ENCODE measurements at regions not wholly inside any gene's neighbourhood (a gene's known extent, or its start where the extent isn't known, plus 50 kb on each side); places are given as distances from the start of the nearest gene placed in this dataset.

- no peaks in the 10 kb centered on the region for H3K27me3 ChIP-seq (ENCODE audit: control insufficient read depth, insufficient read depth, low read length)
- H3K4me1 ChIP-seq (ENCODE audit: control insufficient read depth, low read depth, low read length), result peaks cover 17% of the 10 kb centered on the region
- no peak overlapping the region for H3K27ac ChIP-seq (ENCODE audit: low read length)
- H3K36me3 ChIP-seq (ENCODE audit: control insufficient read depth, low read depth, low read length), result no peaks in the 10 kb centered on the region
- H3K9ac ChIP-seq (ENCODE audit: low read length), result no peak overlapping the region
- no peaks in the 10 kb centered on the region for H3K9me3 ChIP-seq (ENCODE audit: control insufficient read depth, low read depth, low read length)
- H3K4me3 ChIP-seq (ENCODE audit: low read length), result no peak overlapping the region
These were observed 1297.2 kb upstream of the WWC1 start for GRCh38 chr5:166994226-166994625.

DNA sequence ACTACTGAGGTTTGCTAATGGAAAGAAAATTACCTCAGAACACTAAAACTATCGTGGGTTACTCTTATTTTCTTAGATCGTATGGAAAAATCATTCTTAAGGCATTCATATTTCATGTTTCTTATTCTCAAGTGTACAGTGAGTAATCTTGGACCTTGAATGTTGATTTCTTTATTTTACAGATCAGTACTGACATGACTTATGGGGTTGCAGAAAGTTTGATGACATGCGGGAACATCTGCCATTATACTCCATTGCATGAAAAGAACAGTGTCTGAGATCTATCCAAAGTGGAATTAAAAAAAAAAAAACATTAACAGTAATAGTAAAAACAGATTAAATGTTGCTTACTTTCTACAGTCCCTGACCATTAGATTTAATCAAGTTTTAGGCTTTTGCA, 1290.2 kb upstream of the WWC1 start:
- Histone ChIP-seq H3K27me3 (ENCODE audit: control insufficient read depth, insufficient read depth, low read length) (no peaks in the 10 kb centered on the region), H3K4me3 (ENCODE audit: low read length) (no peak overlapping the region), H3K9me3 (ENCODE audit: control insufficient read depth, low read depth, low read length) (no peaks in the 10 kb centered on the region), H3K4me1 (ENCODE audit: control insufficient read depth, low read depth, low read length) (peaks cover 10% of the 10 kb centered on the region), H3K36me3 (ENCODE audit: control insufficient read depth, low read depth, low read length) (no peaks in the 10 kb centered on the region), H3K9ac (ENCODE audit: low read length) (no peak overlapping the region), H3K27ac (ENCODE audit: low read length) (no peak overlapping the region)

DNA sequence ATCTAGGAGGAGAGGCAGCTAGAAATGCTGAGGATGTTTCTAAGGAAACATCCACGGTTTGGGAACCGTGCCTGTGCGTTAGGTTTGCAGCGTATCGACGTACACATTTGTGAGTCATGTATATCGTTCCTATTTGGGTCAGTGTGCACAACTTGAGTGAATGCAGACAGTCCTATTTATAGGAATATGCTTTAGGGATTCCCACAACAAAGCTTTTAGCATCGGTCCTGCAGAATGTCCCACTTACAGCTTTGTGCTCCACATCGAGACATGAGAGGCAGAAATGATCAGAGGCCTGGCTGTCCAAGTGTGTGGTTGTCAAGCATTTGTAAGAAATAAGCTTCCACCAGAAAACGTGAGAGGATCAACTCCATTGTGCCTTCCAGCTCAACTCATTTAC, 1282.7 kb upstream of the WWC1 start:
- Histone ChIP-seq H3K27ac (ENCODE audit: low read length) (no peak overlapping the region), H3K9me3 (ENCODE audit: control insufficient read depth, low read depth, low read length) (no peaks in the 10 kb centered on the region), H3K4me3 (ENCODE audit: low read length) (no peak overlapping the region), H3K9ac (ENCODE audit: low read length) (no peak overlapping the region), H3K4me1 (ENCODE audit: control insufficient read depth, low read depth, low read length) (peaks cover 2% of the 10 kb centered on the region), H3K27me3 (ENCODE audit: control insufficient read depth, insufficient read depth, low read length) (no peaks in the 10 kb centered on the region), H3K36me3 (ENCODE audit: control insufficient read depth, low read depth, low read length) (no peaks in the 10 kb centered on the region)

DNA sequence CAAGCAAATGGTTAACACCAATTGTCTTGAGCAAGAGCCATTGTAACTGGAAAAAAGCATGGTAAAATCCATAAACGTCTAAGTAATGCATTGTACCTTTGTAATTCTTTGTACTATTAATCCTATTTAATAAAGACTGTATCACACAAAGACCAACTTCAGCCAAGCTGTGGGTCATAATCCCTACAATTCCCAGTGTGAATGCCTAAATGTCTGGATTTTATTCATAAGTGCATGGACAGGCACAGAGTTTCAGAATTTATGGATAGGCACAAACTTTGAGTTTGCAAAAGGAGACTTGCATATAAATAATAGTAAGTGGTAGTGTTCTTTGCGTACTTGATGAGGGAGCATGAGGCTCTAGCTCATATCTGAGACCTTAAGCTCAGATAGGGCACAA, 1280.2 kb upstream of the WWC1 start:
- Histone ChIP-seq H3K36me3 (ENCODE audit: control insufficient read depth, low read depth, low read length) (no peaks in the 10 kb centered on the region), H3K4me3 (ENCODE audit: low read length) (no peak overlapping the region), H3K9me3 (ENCODE audit: control insufficient read depth, low read depth, low read length) (no peaks in the 10 kb centered on the region), H3K4me1 (ENCODE audit: control insufficient read depth, low read depth, low read length) (no peaks in the 10 kb centered on the region), H3K27me3 (ENCODE audit: control insufficient read depth, insufficient read depth, low read length) (no peaks in the 10 kb centered on the region), H3K27ac (ENCODE audit: low read length) (no peak overlapping the region), H3K9ac (ENCODE audit: low read length) (no peak overlapping the region)

DNA sequence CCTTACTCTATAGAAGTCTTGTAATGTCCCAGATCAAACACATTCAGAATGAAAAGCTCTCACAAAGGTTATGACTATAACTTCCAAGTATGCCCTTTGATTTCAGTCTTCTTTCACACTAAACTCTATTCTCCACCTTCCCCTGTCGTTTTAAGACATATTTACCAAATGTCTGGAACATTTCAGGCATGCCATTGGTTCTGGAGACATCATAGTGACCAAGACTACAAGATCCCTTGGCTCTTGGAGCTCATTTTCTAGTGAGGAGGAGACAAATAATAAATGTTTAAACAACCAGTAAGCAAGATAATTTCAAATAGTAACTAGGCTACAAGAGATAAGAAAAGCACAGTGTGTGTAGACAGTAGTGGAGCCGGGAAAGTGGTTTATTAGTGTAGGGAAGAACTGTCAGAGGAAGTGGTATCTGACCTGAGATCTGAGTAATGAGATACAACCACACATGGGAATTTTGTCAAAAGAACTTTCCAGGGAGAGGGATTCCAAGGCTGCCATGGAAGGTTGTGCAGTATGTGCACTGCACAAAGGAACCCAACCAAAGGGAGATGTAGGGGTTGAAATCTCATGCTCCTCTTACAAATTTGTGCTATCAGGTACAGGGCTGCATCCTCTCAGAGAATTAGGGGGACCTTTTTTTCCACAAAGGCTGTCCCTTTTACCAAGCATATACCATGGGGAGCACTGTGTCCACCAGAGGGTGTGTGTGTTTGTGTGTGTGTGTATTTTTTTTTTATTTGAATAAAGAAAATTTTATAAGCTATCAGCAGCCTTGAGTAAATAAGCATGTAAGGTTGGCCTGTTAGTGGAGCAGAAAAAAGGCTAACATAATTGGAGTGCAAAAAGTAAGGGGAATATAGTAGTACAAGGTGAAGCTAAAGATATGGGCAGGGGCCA, 1279.1 kb upstream of the WWC1 start:
- H3K27me3 ChIP-seq (ENCODE audit: control insufficient read depth, insufficient read depth, low read length), result no peaks in the 10 kb centered on the region
- H3K4me3 ChIP-seq (ENCODE audit: low read length), result no peak overlapping the region
- no peak overlapping the region for H3K9ac ChIP-seq (ENCODE audit: low read length)
- H3K36me3 ChIP-seq (ENCODE audit: control insufficient read depth, low read depth, low read length), result no peaks in the 10 kb centered on the region
- H3K27ac ChIP-seq (ENCODE audit: low read length), result no peak overlapping the region
- H3K9me3 ChIP-seq (ENCODE audit: control insufficient read depth, low read depth, low read length), result no peaks in the 10 kb centered on the region
- no peaks in the 10 kb centered on the region for H3K4me1 ChIP-seq (ENCODE audit: control insufficient read depth, low read depth, low read length)

GRCh38 chr5:167014401-167015056, 1276.9 kb upstream of the WWC1 start:
- Histone ChIP-seq H3K27ac (ENCODE audit: low read length) (no peak overlapping the region), H3K9me3 (ENCODE audit: control insufficient read depth, low read depth, low read length) (no peaks in the 10 kb centered on the region), H3K27me3 (ENCODE audit: control insufficient read depth, insufficient read depth, low read length) (no peaks in the 10 kb centered on the region), H3K36me3 (ENCODE audit: control insufficient read depth, low read depth, low read length) (no peaks in the 10 kb centered on the region), H3K9ac (ENCODE audit: low read length) (no peak overlapping the region), H3K4me3 (ENCODE audit: low read length) (no peak overlapping the region), H3K4me1 (ENCODE audit: control insufficient read depth, low read depth, low read length) (no peaks in the 10 kb centered on the region)

DNA sequence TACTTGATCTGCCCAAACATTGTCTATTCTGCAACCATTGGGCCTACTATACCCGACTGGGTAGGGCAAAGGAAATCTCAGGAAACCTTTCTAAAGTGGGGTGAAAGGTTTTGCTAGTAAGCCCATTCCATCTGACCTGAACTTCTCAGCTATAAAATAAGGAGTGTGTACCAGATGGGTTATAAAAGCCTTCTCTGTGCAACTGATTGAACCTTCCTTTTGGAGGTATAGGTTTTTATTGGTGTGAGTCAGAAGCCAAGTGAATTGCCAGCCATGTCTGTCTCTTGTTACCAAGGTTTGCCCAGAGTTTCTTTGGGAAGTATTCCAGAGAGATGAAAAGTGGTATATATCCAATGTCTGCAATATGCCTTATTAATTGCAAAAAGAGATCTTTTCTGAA, 1271.0 kb upstream of the WWC1 start:
- Histone ChIP-seq H3K27ac (ENCODE audit: low read length) (no peak overlapping the region), H3K9ac (ENCODE audit: low read length) (no peak overlapping the region), H3K36me3 (ENCODE audit: control insufficient read depth, low read depth, low read length) (no peaks in the 10 kb centered on the region), H3K9me3 (ENCODE audit: control insufficient read depth, low read depth, low read length) (no peaks in the 10 kb centered on the region), H3K27me3 (ENCODE audit: control insufficient read depth, insufficient read depth, low read length) (no peaks in the 10 kb centered on the region), H3K4me3 (ENCODE audit: low read length) (no peak overlapping the region), H3K4me1 (ENCODE audit: control insufficient read depth, low read depth, low read length) (no peaks in the 10 kb centered on the region)

DNA sequence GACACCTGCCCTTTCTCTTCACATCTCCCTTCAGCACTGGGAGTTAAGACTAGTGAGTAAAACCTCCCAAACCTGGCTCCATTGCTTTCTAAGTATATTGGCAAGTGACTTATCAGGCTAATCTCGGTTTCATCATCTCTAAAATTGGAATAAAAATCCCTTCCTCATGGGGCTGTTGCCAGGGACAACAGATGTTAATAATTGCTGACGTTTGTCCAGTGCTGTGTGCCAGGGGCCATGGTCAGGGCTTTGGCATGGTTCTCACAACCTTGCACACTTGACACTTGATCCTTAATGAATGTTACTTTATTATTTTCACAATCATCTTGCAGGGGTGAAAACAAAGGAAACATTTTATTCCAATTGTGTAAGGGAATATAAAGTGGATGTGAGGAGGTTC, 1262.0 kb upstream of the WWC1 start:
- no peaks in the 10 kb centered on the region for H3K9me3 ChIP-seq (ENCODE audit: control insufficient read depth, low read depth, low read length)
- H3K36me3 ChIP-seq (ENCODE audit: control insufficient read depth, low read depth, low read length), result no peaks in the 10 kb centered on the region
- H3K27ac ChIP-seq (ENCODE audit: low read length), result no peak overlapping the region
- H3K9ac ChIP-seq (ENCODE audit: low read length), result no peak overlapping the region
- no peaks in the 10 kb centered on the region for H3K4me1 ChIP-seq (ENCODE audit: control insufficient read depth, low read depth, low read length)
- no peak overlapping the region for H3K4me3 ChIP-seq (ENCODE audit: low read length)
- no peaks in the 10 kb centered on the region for H3K27me3 ChIP-seq (ENCODE audit: control insufficient read depth, insufficient read depth, low read length)

- no peaks in the 10 kb centered on the region for H3K27me3 ChIP-seq (ENCODE audit: control insufficient read depth, insufficient read depth, low read length)
- no peaks in the 10 kb centered on the region for H3K36me3 ChIP-seq (ENCODE audit: control insufficient read depth, low read depth, low read length)
- H3K4me3 ChIP-seq (ENCODE audit: low read length), result no peak overlapping the region
- no peak overlapping the region for H3K27ac ChIP-seq (ENCODE audit: low read length)
- no peaks in the 10 kb centered on the region for H3K9me3 ChIP-seq (ENCODE audit: control insufficient read depth, low read depth, low read length)
- H3K4me1 ChIP-seq (ENCODE audit: control insufficient read depth, low read depth, low read length), result no peaks in the 10 kb centered on the region
- no peak overlapping the region for H3K9ac ChIP-seq (ENCODE audit: low read length)
These were observed 1260.8 kb upstream of the WWC1 start for GRCh38 chr5:167030500-167031120.

GRCh38 chr5:167036585-167036984, 1254.9 kb upstream of the WWC1 start:
- H3K9me3 ChIP-seq (ENCODE audit: control insufficient read depth, low read depth, low read length), result no peaks in the 10 kb centered on the region
- no peaks in the 10 kb centered on the region for H3K27me3 ChIP-seq (ENCODE audit: control insufficient read depth, insufficient read depth, low read length)
- H3K4me3 ChIP-seq (ENCODE audit: low read length), result no peak overlapping the region
- no peak overlapping the region for H3K27ac ChIP-seq (ENCODE audit: low read length)
- no peak overlapping the region for H3K9ac ChIP-seq (ENCODE audit: low read length)
- H3K36me3 ChIP-seq (ENCODE audit: control insufficient read depth, low read depth, low read length), result no peaks in the 10 kb centered on the region
- no peaks in the 10 kb centered on the region for H3K4me1 ChIP-seq (ENCODE audit: control insufficient read depth, low read depth, low read length)

- H3K36me3 ChIP-seq (ENCODE audit: control insufficient read depth, low read depth, low read length), result no peaks in the 10 kb centered on the region
- H3K27me3 ChIP-seq (ENCODE audit: control insufficient read depth, insufficient read depth, low read length), result no peaks in the 10 kb centered on the region
These were observed 1242.3 kb upstream of the WWC1 start for GRCh38 chr5:167049043-167049663.

More at GRCh38 chr5:167049043-167049663, 1242.3 kb upstream of the WWC1 start:
- H3K4me1 ChIP-seq (ENCODE audit: control insufficient read depth, low read depth, low read length), result peaks cover 7% of the 10 kb centered on the region
- H3K9ac ChIP-seq (ENCODE audit: low read length), result no peak overlapping the region
- H3K9me3 ChIP-seq (ENCODE audit: control insufficient read depth, low read depth, low read length), result no peaks in the 10 kb centered on the region
- no peak overlapping the region for H3K4me3 ChIP-seq (ENCODE audit: low read length)
- H3K27ac ChIP-seq (ENCODE audit: low read length), result no peak overlapping the region
